K562 (cell line): ENCODE measurements at regions not wholly inside any gene's neighbourhood (a gene's known extent, or its start where the extent isn't known, plus 50 kb on each side); places are given as distances from the start of the nearest gene placed in this dataset.

Experiments used
- ATAC-seq: fragments of 200-7000 bp; cut with Tn5 transposase; 3 replicates; pipeline ENCODE4 v1.9.1; 2020; ENCODE audit warnings: moderate library complexity
- BruUV-seq: library from RNA; stranded (reverse); fragments of 400-500 nt; replicated peaks from 2 replicates; lab custom pipeline; 2021; lab: Mats Ljungman, UMichigan
- CTCF ChIA-PET: fragments of 300-600 bp; formaldehyde crosslinking; extraction: SDS; loops from one replicate; lab custom pipeline; 2021; ENCODE audit warnings: low intra/inter-chr PET ratio; lab: Yijun Ruan, JAX
- POLR2A ChIA-PET: fragments of 300-600, 350-650 bp; sonication (Branson Sonifier 250); formaldehyde crosslinking; extraction: SDS; loops from one replicate; lab custom pipeline; 2021; ENCODE audit warnings: antibody characterized with exemption, inconsistent platforms; lab: Yijun Ruan, JAX
- DNase-seq, 4 experiments: peaks; one replicate each; pipeline versions ENCODE4 v3.0.0 to v3.0.0-alpha.2; 2011 to 2018; ENCODE audit warnings: low spot score in 3 of 4, mixed read lengths in 3 of 4; ENCODE audit errors: extremely low read depth in 1 of 4
- FAIRE-seq: peaks from 2 replicates; lab custom pipeline; 2011; peaks lifted over from hg19 to GRCh38; lab: Jason Lieb, UNC
- H2AFZ ChIP-seq: 2 replicates; pipeline ENCODE4 v1.6.0; 2011; ENCODE audit warnings: low read depth, low read length, control low read depth, inconsistent platforms
- H3K27ac ChIP-seq: fragments of 200-600 bp; 3 replicates; pipeline ENCODE4 v1.8.0; 2011; ENCODE audit warnings: low read depth, mild to moderate bottlenecking, control low read depth, inconsistent platforms, low read length, moderate library complexity, mixed read lengths; ENCODE audit errors: extremely low read depth
- H3K27me3 ChIP-seq, 2 experiments: fragments of 300-600 bp in 1 of 2; 2 replicates in 1 of 2; 3 replicates in 1 of 2; pipeline versions ENCODE4 v1.6.0 to v1.8.0; 2011; ENCODE audit warnings: inconsistent platforms in 2 of 2, low read length in 2 of 2, mild to moderate bottlenecking in 1 of 2, mixed read lengths in 1 of 2, moderate library complexity in 1 of 2; ENCODE audit not compliant: control insufficient read depth in 2 of 2, insufficient read depth in 2 of 2
- H3K36me3 ChIP-seq: fragments of 300-600 bp; 3 replicates; pipeline ENCODE4 v1.8.0; 2011; ENCODE audit warnings: mild to moderate bottlenecking, low read length, inconsistent platforms; ENCODE audit not compliant: control insufficient read depth, insufficient read depth
- H3K4me1 ChIP-seq, 2 experiments: fragments of 200-600 bp in 1 of 2; replicated peaks in 1 of 2; 2 replicates in 1 of 2; 3 replicates in 1 of 2; pipeline versions ENCODE4 v1.5.1 to v1.8.0; 2011; ENCODE audit warnings: inconsistent platforms in 2 of 2, low read length in 2 of 2, mild to moderate bottlenecking in 1 of 2, mixed read lengths in 1 of 2, moderate library complexity in 1 of 2; ENCODE audit not compliant: control insufficient read depth in 2 of 2, insufficient read depth in 2 of 2
- H3K4me2 ChIP-seq: 2 replicates; pipeline ENCODE4 v1.6.1; 2011; ENCODE audit warnings: low read length, control low read depth, inconsistent platforms, mixed read lengths; ENCODE audit not compliant: insufficient read depth
- H3K4me3 ChIP-seq: fragments of 200-600 bp; sonication (generic), shearing (Covaris generic); 2 replicates; pipeline ENCODE4 v1.5.1; 2016; ENCODE audit warnings: control low read depth, inconsistent platforms
- H3K79me2 ChIP-seq: fragments of 200-600 bp; 3 replicates; pipeline ENCODE4 v1.8.0; 2011; ENCODE audit warnings: low read length, inconsistent platforms; ENCODE audit not compliant: control insufficient read depth, insufficient read depth
- H3K9ac ChIP-seq, 2 experiments: 2 replicates each; pipeline versions ENCODE4 v1.6.0 to v1.6.1; 2011; ENCODE audit warnings: low read depth in 2 of 2, low read length in 2 of 2, control low read depth in 1 of 2, inconsistent platforms in 1 of 2, mild to moderate bottlenecking in 1 of 2, mixed read lengths in 1 of 2; ENCODE audit not compliant: insufficient read depth in 1 of 2
- H3K9me1 ChIP-seq: one replicate; pipeline ENCODE4 v1.6.0; 2011; ENCODE audit warnings: inconsistent platforms, mild to moderate bottlenecking, low read length, moderate library complexity; ENCODE audit not compliant: control insufficient read depth, insufficient read depth
- H3K9me3 ChIP-seq: replicated peaks from 2 replicates; pipeline ENCODE4 v1.5.1; 2011; ENCODE audit warnings: low read depth, low read length, inconsistent platforms; ENCODE audit not compliant: control insufficient read depth, insufficient read depth
- H4K20me1 ChIP-seq: replicated peaks from 2 replicates; pipeline ENCODE4 v1.6.1; 2011; ENCODE audit warnings: low read length, inconsistent platforms, mixed read lengths; ENCODE audit not compliant: control insufficient read depth, insufficient read depth
- BHLHE40 ChIP-seq: IDR thresholded peaks from 2 replicates; pipeline ENCODE4 v1.6.1; 2011; ENCODE audit warnings: low read length, improper control_type of control experiment
- DMBX1 ChIP-seq: fragments of 250-450 bp; sonication (Bioruptor Pico); IDR thresholded peaks from 2 replicates; pipeline ENCODE4 v1.8.0; 2022; ENCODE audit warnings: inconsistent platforms, mild to moderate bottlenecking, moderate library complexity, borderline replicate concordance
- KLF10 ChIP-seq: fragments of 250-450 bp; sonication (Bioruptor Pico); IDR thresholded peaks from 2 replicates; pipeline ENCODE4 v1.6.1; 2021; ENCODE audit warnings: matching md5 sums
- PREB ChIP-seq: sonication (generic); formaldehyde crosslinking; IDR thresholded peaks from 2 replicates; pipeline ENCODE4 v1.8.1; 2023; ENCODE audit warnings: mild to moderate bottlenecking, missing genetic modification reagents
- SAFB ChIP-seq: fragments of 200-400 bp; formaldehyde crosslinking; IDR thresholded peaks from 2 replicates; pipeline ENCODE4 v1.6.1; 2017; ENCODE audit warnings: low read depth, low read length, borderline replicate concordance
- TCF15 ChIP-seq: fragments of 250-450 bp; sonication (Bioruptor Pico); IDR thresholded peaks from 2 replicates; pipeline ENCODE4 v1.8.0; 2022; ENCODE audit warnings: moderate library complexity, mild to moderate bottlenecking, inconsistent platforms
- ZC3H11A ChIP-seq: IDR thresholded peaks from 2 replicates; pipeline ENCODE4 v1.6.1; 2012; ENCODE audit warnings: low read depth, low read length, improper control_type of control experiment
- ZNF280A ChIP-seq: fragments of 450-650 bp; IDR thresholded peaks from 2 replicates; pipeline ENCODE4 v1.6.1; 2018; ENCODE audit warnings: mild to moderate bottlenecking, low read depth; ENCODE audit not compliant: partially characterized antibody
- ZNF644 ChIP-seq: fragments of 200-800 bp; sonication (Bioruptor generic); IDR thresholded peaks from 2 replicates; pipeline ENCODE4 v1.6.1; 2016; ENCODE audit warnings: low read depth, missing genetic modification characterization, missing compliant biosample characterization
- WGBS: fragments of 100-300 bp; shearing (Covaris generic); methylation state at CpG from one replicate; pipeline ENCODE4 v1.1.6; 2016; ENCODE audit warnings: low coverage, mixed read lengths; ENCODE audit not compliant: insufficient coverage; ENCODE audit errors: missing lambda C conversion rate; 5-methylcytosine and 5-hydroxymethylcytosine counted together
- in situ Hi-C: fragments of 300-500 bp; cut with MboI; formaldehyde crosslinking; loops from 4 replicates; pipeline ENCODE4 v1.15.0; 2018; ENCODE audit warnings: inconsistent platforms, mixed read lengths
- intact Hi-C: fragments of 100-400 bp; cut with micrococcal nuclease; formaldehyde crosslinking; loops from 2 replicates; pipeline ENCODE4 v1.14.2; 2022
- TF ChIP-seq, protein P1 (sequence below): sonication (generic); formaldehyde crosslinking; IDR thresholded peaks from 2 replicates; pipeline ENCODE4 v1.4.0; 2020; ENCODE audit warnings: mild to moderate bottlenecking, missing genetic modification reagents

- Histone ChIP-seq H3K4me3 (no peak overlapping the region), H3K9me3 (no peaks in the 10 kb centered on the region), H3K36me3 (no peaks in the 10 kb centered on the region), H4K20me1 (no peaks in the 10 kb centered on the region), H3K9ac (no peak overlapping the region), H3K27me3 (no peaks in the 10 kb centered on the region), H3K4me2 (no peak overlapping the region), H3K79me2 (no peaks in the 10 kb centered on the region), H2AFZ (no peak overlapping the region), H3K4me1 (no peaks in the 10 kb centered on the region), H3K9me1 (no peaks in the 10 kb centered on the region), H3K27ac (no peak overlapping the region)
- no TSS peak for BruUV-seq
- TF ChIP-seq ZNF644 (tag), result no peak
- TF ChIP-seq, protein P1, sequence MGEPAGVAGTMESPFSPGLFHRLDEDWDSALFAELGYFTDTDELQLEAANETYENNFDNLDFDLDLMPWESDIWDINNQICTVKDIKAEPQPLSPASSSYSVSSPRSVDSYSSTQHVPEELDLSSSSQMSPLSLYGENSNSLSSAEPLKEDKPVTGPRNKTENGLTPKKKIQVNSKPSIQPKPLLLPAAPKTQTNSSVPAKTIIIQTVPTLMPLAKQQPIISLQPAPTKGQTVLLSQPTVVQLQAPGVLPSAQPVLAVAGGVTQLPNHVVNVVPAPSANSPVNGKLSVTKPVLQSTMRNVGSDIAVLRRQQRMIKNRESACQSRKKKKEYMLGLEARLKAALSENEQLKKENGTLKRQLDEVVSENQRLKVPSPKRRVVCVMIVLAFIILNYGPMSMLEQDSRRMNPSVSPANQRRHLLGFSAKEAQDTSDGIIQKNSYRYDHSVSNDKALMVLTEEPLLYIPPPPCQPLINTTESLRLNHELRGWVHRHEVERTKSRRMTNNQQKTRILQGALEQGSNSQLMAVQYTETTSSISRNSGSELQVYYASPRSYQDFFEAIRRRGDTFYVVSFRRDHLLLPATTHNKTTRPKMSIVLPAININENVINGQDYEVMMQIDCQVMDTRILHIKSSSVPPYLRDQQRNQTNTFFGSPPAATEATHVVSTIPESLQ (CRISPR knock-in tag), result no peak
- TF ChIP-seq ZC3H11A, result no peak
- TF ChIP-seq TCF15 (CRISPR knock-in tag), result no peak
- no peak for TF ChIP-seq SAFB
- TF ChIP-seq DMBX1, result no peak
- TF ChIP-seq KLF10 (CRISPR knock-in tag), result no peak
- TF ChIP-seq BHLHE40, result no peak
- TF ChIP-seq PREB (CRISPR knock-in tag), result no peak
- no peak for TF ChIP-seq ZNF280A
- DNase-seq (no peak), ATAC-seq (no peak), FAIRE-seq (no peak)
- 1% methylated on average over 5 of the region's 5 CpGs for WGBS
- CTCF ChIA-PET, result no interaction called here
- POLR2A ChIA-PET, result no interaction called here
- in situ Hi-C loops, result loop anchor here (25.0 kb wide), 1 partner anchor 1087 kb away; no protein-coding TSS in a partner anchor
- intact Hi-C loops, result no loop called here
Measured at GRCh38 chr12:97299847-97300246, 162.8 kb upstream of the RMST start.
